WI38 (cell line): ENCODE measurements at regions not wholly inside any gene's neighbourhood (a gene's known extent, or its start where the extent isn't known, plus 50 kb on each side); places are given as distances from the start of the nearest gene placed in this dataset.

Source experiments
- H3K4me3 ChIP-seq: 2 replicates; pipeline ENCODE4 v1.5.1; 2011; ENCODE audit warnings: low read depth, mild to moderate bottlenecking, control low read depth, low read length
- TF ChIP-seq, protein P1 (sequence below): IDR thresholded peaks from 2 replicates; pipeline ENCODE4 v1.5.1; 2012; ENCODE audit warnings: low read depth, mild to moderate bottlenecking, control low read depth, low read length

DNA sequence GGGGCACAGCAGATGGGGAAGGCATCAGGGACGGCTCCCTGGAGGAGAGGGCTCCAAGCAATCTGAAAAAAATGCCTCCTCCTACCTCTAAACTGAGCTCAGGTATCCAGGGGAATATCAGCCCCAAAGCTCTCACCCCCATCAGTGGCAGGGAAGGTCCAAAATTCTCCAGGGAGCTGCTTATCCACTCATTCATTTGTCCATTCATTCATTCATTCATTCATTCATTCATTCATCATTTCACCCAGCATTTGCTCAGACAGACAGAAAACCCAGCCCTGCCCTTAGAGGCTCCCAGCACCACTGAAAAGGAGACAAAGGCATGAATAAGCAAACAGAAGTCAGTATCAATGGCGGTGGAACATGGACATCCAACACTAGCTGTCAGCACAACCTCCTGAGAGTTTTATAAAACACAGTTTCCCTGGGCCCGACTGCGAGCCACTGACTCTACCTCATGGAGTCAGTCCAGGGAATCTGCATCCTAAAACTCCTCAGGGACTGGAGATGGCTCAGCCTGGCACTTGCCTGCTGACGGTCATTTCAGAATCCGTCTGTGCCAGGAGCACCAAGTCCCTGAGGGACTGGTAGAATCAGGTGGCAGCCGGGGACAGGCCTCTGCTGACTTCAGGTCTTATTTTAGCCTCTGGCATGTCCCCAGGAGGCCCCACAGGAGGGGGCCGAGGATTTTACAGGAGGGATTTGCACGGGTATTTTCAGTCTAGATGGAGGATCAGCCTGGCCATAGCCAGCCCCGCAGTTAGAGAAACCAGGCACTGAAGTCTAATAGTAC is 164.6 kb downstream of the MN1 start:
- no peak overlapping the region for H3K4me3 ChIP-seq
- TF ChIP-seq, protein P1, sequence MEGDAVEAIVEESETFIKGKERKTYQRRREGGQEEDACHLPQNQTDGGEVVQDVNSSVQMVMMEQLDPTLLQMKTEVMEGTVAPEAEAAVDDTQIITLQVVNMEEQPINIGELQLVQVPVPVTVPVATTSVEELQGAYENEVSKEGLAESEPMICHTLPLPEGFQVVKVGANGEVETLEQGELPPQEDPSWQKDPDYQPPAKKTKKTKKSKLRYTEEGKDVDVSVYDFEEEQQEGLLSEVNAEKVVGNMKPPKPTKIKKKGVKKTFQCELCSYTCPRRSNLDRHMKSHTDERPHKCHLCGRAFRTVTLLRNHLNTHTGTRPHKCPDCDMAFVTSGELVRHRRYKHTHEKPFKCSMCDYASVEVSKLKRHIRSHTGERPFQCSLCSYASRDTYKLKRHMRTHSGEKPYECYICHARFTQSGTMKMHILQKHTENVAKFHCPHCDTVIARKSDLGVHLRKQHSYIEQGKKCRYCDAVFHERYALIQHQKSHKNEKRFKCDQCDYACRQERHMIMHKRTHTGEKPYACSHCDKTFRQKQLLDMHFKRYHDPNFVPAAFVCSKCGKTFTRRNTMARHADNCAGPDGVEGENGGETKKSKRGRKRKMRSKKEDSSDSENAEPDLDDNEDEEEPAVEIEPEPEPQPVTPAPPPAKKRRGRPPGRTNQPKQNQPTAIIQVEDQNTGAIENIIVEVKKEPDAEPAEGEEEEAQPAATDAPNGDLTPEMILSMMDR, result no peak

DNA sequence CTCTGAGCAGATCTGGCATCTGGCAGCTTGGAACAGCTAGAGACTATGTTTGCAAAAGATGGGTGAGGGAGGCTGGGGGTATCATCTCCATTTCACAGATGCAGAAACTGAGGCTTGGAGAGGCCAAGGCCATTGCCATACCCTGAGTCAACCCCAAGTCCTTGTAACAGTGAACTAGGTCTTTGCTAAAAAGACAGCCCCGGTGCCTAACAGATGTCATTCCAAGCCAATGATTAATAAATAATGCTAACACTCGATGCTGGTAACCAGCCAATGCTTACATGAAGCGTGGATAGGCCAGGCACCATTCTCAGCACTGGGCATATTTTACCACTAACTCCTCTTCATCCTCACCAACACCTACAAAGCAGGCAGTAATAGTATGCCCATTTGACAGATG is 164.0 kb downstream of the MN1 start:
- TF ChIP-seq, protein P1, result no peak
- no peak overlapping the region for H3K4me3 ChIP-seq

DNA sequence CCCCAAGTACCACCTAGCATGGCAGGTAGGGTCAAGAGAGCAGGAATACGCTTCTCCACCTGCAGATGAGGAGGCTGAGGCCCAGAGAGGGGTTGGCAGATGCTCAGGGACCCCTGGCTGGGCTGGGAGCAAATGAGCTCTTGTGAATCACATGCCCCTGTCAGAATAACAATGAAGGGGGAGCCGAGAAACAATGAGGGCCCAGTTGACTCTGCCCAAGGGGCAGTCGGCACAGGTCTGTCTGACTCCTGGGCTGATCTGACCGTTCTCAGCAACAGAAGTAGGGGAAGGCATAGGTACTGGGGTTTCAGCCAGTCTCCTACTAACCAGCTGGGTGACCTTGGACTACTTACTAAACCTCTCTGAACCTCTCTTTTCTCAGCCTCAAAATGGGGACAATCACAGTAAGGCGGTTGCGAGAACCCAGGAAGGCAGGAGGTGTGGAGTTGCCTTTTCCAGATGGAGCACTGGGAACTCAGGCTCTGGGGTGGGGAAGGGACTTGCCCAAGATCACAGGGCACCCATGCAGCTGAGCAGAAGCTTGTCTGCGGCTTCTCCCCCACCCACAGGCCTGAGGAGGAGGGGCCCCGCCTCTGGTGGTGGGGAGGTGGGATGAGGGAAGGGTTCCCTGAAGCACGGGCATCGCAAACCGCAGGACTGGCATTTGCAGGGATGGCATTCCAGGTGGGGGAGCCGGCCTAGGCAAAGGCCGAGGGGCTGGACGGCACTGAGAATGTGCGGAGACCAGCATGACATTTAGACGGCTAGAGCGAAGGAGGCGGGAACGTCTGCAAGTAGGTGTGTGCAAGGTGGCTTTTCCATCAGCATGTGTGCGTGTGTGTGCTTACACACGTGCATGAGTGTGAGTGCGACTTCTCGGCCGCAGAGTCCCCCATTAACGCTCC is 163.0 kb downstream of the MN1 start:
- TF ChIP-seq, protein P1, result no peak
- H3K4me3 ChIP-seq, result no peak overlapping the region

DNA sequence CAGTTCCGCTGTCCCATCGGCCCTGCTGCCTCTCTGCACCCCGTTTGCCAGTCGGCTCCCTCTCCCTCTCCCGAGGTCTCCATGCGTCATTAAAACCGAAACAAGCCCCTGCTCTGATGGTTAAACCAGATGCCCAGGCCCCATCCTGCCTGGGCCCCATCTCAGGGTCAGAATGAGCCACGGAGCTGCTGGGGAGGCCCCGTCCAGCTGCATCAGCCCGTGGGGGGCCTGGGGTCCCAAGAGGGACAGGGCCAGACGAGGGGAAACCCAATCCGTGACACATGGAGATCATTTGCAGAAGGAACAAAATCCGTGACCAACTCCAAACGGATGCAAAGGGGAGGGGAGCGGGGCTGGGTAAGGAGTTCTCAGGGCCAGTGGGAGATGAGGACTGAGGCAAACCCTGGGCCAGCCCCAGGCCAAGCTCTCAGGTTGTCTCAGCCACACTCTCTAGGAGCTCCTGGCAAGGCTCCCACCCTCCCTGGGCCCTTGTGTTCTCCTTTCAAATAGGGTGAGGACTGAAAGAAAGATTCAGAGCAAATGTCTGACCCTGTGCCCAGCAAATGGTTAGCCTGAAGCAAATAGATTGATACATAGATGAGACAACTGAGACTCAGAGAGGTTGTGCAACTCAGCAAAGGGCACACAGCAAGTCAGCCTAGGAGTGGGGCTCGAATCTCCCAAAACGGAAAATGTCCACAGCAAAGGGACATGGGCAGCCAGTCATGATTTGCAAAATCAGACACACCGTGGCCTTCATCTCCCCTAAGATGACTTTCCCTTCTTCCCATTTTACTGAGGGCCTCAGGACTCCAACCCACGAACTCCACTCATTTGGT is 162.1 kb downstream of the MN1 start:
- TF ChIP-seq, protein P1, result no peak
- no peak overlapping the region for H3K4me3 ChIP-seq

DNA sequence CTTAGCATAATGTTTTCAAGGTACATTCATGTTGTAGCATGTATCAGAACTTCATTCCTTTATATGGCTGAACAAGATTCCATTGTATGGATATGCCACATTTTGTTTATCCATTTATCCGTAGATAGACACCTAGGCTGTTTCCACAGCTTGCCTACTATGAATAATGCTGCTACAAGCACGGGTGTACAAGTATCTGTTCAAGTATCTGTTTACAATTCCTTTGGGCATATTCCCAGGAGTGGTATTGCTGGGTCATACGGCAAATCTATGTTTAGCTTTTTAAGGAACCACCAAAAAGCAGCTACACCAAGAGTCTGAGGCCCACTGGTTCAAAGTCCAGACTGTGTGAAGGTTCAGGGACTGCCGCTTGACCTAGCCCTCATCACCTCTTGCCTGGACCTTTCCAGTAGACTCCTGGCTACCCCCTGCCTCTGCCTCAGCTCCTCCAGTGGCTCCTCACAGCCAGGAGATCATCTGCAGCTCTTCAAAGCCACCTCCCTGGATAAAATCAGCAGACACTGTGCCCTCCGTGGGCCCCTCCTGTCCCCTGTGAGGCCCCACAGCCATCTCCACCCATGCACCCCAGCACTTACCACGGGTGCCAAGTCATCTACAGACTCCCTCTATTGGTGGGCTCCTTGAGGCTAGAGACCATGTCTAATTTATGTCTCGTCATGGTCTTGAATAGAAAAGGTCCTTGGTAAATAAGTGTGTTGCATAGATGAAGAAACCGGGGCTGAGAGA is 160.3 kb downstream of the MN1 start:
- TF ChIP-seq, protein P1, result no peak
- no peak overlapping the region for H3K4me3 ChIP-seq

DNA sequence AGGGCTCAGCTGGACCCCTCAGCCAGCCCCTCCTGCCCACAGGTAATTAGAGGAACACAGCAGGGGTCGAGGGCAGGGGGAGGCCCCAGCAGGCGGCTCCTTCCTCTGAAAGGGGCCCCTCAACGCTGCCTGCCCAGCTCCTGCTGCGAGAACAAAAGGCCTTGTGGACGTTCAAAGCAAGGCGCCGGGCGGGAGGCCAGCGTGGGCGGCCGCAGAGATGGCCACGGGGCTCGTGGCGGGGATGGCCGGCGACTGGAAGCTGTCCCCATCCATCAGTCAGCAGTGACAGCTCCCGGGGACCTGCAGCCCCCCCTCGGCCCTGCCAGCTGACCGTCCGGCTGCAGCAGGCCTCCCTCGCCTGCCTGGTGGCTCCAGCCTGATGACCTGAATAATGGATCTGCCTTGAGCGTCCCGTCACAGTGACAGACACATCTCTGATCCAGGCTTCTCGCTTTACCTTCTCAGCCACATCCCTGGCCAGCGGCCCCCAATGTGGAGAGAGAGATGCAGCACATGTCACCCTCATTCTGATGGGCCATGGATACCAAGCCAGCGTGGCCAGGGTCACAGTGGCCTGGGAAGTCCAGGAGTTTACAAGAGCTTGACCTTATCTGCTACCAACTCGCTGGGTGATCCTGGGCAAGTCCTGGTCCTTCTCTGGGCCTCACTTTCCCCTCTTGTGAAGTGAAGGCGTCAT is 159.3 kb downstream of the MN1 start:
- TF ChIP-seq, protein P1, result no peak
- H3K4me3 ChIP-seq, result no peak overlapping the region
